Panc1 (cell line): ENCODE measurements at regions not wholly inside any gene's neighbourhood (a gene's known extent, or its start where the extent isn't known, plus 50 kb on each side); places are given as distances from the start of the nearest gene placed in this dataset.

Source experiments
- ATAC-seq: fragments of 200-7000 bp; cut with Tn5 transposase; 2 replicates; pipeline ENCODE4 v1.9.1; 2020; ENCODE audit warnings: mild to moderate bottlenecking, moderate library complexity
- BruUV-seq: library from RNA; stranded (reverse); fragments of 400-500 nt; replicated peaks from 2 replicates; lab custom pipeline; 2021; lab: Mats Ljungman, UMichigan
- CTCF ChIA-PET: fragments of 300-600 bp; sonication (Branson Sonifier 250); formaldehyde crosslinking; loops from one replicate; lab custom pipeline; 2022; ENCODE audit warnings: antibody characterized with exemption; lab: Charles Lee
- POLR2A ChIA-PET: fragments of 300-600 bp; sonication (Branson Sonifier 250); formaldehyde crosslinking; loops from one replicate; lab custom pipeline; 2022; ENCODE audit warnings: antibody characterized with exemption; lab: Charles Lee
- DNase-seq: peaks from one replicate; pipeline ENCODE4 v3.0.0-alpha.2; 2010; ENCODE audit warnings: low read depth, low spot score
- H3K27ac ChIP-seq: 2 replicates; pipeline ENCODE4 v1.5.1; 2011; ENCODE audit warnings: mild to moderate bottlenecking, low read length, inconsistent platforms
- H3K27me3 ChIP-seq: fragments of 200-500 bp; sonication (Bioruptor generic); 2 replicates; pipeline ENCODE4 v1.6.0; 2014; ENCODE audit warnings: low read length, inconsistent platforms; ENCODE audit not compliant: control insufficient read depth, insufficient read depth
- H3K36me3 ChIP-seq: fragments of 200-500 bp; sonication (Bioruptor generic); 2 replicates; pipeline ENCODE4 v1.5.1; 2014; ENCODE audit warnings: inconsistent platforms, mild to moderate bottlenecking, low read length, moderate library complexity; ENCODE audit not compliant: control insufficient read depth, insufficient read depth
- H3K4me1 ChIP-seq: 2 replicates; pipeline ENCODE4 v1.5.1; 2011; ENCODE audit warnings: inconsistent platforms, mild to moderate bottlenecking, low read length, moderate library complexity; ENCODE audit not compliant: control insufficient read depth, insufficient read depth
- H3K4me3 ChIP-seq, 2 experiments: 2 replicates each; pipeline ENCODE4 v1.5.1; 2011 to 2012; ENCODE audit warnings: low read depth in 2 of 2, low read length in 2 of 2, mild to moderate bottlenecking in 2 of 2, inconsistent platforms in 1 of 2, moderate library complexity in 1 of 2
- H3K9me3 ChIP-seq: fragments of 200-500 bp; sonication (Bioruptor generic); 2 replicates; pipeline ENCODE4 v1.5.1; 2014; ENCODE audit warnings: low read depth, mild to moderate bottlenecking, inconsistent platforms, low read length, moderate library complexity; ENCODE audit not compliant: control insufficient read depth, insufficient read depth
- CTCF ChIP-seq: fragments of 450-650 bp; IDR thresholded peaks from 2 replicates; pipeline ENCODE4 v1.5.1; 2017; ENCODE audit warnings: mild to moderate bottlenecking
- POLR2AphosphoS5 ChIP-seq: IDR thresholded peaks from 2 replicates; pipeline ENCODE4 v1.6.1; 2012; ENCODE audit warnings: mild to moderate bottlenecking, low read depth, low read length, moderate library complexity
- REST ChIP-seq, 2 experiments: IDR thresholded peaks; 2 replicates each; pipeline ENCODE4 v1.6.1; 2011 to 2012; ENCODE audit warnings: low read depth in 2 of 2, control low read depth in 1 of 2, low read length in 1 of 2, mild to moderate bottlenecking in 1 of 2, moderate library complexity in 1 of 2; ENCODE audit not compliant: insufficient read depth in 1 of 2
- SIN3A ChIP-seq: IDR thresholded peaks from 2 replicates; pipeline ENCODE4 v1.6.1; 2012; ENCODE audit warnings: low read depth, mild to moderate bottlenecking, low read length, moderate library complexity, borderline replicate concordance; ENCODE audit not compliant: insufficient read depth
- TCF7L2 ChIP-seq: IDR thresholded peaks from 2 replicates; pipeline ENCODE4 v1.6.1; 2011; ENCODE audit warnings: mild to moderate bottlenecking, low read depth, low read length, inconsistent platforms
- in situ Hi-C: cut with HindIII; loops from 2 replicates; pipeline ENCODE4 v1.10.0; 2016; ENCODE audit warnings: low sequenced_read_pairs, low pct_unique_long_range_greater_than_20kb
- intact Hi-C: fragments of 100-400 bp; cut with micrococcal nuclease; formaldehyde crosslinking; loops from one replicate; pipeline ENCODE4 v1.10.0; 2022; ENCODE audit not compliant: unreplicated experiment

- Histone ChIP-seq H3K4me1 (no peaks in the 10 kb centered on the region), H3K27me3 (no peaks in the 10 kb centered on the region), H3K36me3 (no peaks in the 10 kb centered on the region), H3K27ac (no peak overlapping the region), H3K9me3 (no peaks in the 10 kb centered on the region), H3K4me3 (no peak overlapping the region)
- ChIA-PET CTCF (no interaction called here), POLR2A (no interaction called here)
- ATAC-seq (no peak), DNase-seq (no peak)
- intact Hi-C loops (no loop called here), in situ Hi-C loops (no loop called here)
- TF ChIP-seq SIN3A (no peak), POLR2AphosphoS5 (no peak), CTCF (no peak), TCF7L2 (no peak), REST (IDR thresholded peaks at IDR 0.05; ENCODE audit: insufficient read depth in 1 of 2, low read depth in 2 of 2, low read length in 1 of 2) (no peak)
- no TSS peak for BruUV-seq
Measured at GRCh38 chr6:92888316-92888715, 531.0 kb downstream of the EPHA7 start.

GRCh38 chr6:92887871-92888270 lies 531.5 kb downstream of the EPHA7 start:
- no peaks in the 10 kb centered on the region for H3K4me1 ChIP-seq
- H3K27ac ChIP-seq, result no peak overlapping the region
- BruUV-seq, result no TSS peak
- H3K27me3 ChIP-seq, result no peaks in the 10 kb centered on the region
- TF ChIP-seq POLR2AphosphoS5, result no peak
- no peak for TF ChIP-seq SIN3A
- no peak for TF ChIP-seq TCF7L2
- ChIA-PET POLR2A (no interaction called here), CTCF (no interaction called here)
- in situ Hi-C loops (no loop called here), intact Hi-C loops (no loop called here)
- no peaks in the 10 kb centered on the region for H3K36me3 ChIP-seq
- no peak overlapping the region for H3K4me3 ChIP-seq
- H3K9me3 ChIP-seq, result no peaks in the 10 kb centered on the region
- ATAC-seq (no peak), DNase-seq (no peak)

GRCh38 chr6:92879526-92879925 lies 539.8 kb downstream of the EPHA7 start:
- intact Hi-C loops, result no loop called here
- Histone ChIP-seq H3K27ac (no peak overlapping the region), H3K4me3 (no peak overlapping the region), H3K36me3 (no peaks in the 10 kb centered on the region), H3K9me3 (no peaks in the 10 kb centered on the region), H3K27me3 (no peaks in the 10 kb centered on the region), H3K4me1 (no peaks in the 10 kb centered on the region)
- in situ Hi-C loops, result no loop called here
- TF ChIP-seq REST (IDR thresholded peaks at IDR 0.05; ENCODE audit: insufficient read depth in 1 of 2, low read depth in 2 of 2, low read length in 1 of 2) (no peak), SIN3A (no peak), TCF7L2 (no peak), CTCF (no peak), POLR2AphosphoS5 (no peak)
- DNase-seq, result no peak
- CTCF ChIA-PET, result no interaction called here
- POLR2A ChIA-PET, result no interaction called here
- no TSS peak for BruUV-seq
- ATAC-seq, result no peak
